ENCODE measurements at regions not wholly inside any gene's neighbourhood (a gene's known extent, or its start where the extent isn't known, plus 50 kb on each side); places are given as distances from the start of the nearest gene placed in this dataset.
A peak's percentile ranks its signal among the peaks of the same experiment; 100 is the strongest.

DNA sequence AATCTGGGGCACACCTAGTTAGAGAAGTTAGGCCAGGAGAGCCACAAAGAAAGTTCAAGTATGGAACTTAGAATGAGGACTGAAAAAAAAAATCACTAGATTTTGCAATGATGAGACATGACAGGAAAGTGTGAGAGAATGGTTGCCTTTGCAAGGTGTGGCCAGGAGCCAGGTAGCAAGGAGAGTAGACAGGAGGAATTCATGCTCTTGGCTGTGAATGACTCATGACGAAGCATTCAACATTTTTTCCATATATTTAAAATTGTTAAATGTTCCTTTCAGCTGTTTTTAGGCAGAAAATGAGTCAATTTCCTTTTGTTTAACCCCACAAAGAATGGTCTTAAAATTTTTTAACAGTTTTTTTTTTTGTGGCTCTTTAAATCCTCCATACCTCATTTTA is 636.9 kb downstream of the PLCL1 start:
- DNase-seq (peak; percentile 14), ATAC-seq (no peak)
- Histone ChIP-seq H3K9me3 (ENCODE audit: low read length) (no peaks in the 10 kb centered on the region), H3K79me2 (ENCODE audit: low read length) (no peaks in the 10 kb centered on the region), H3K27ac (ENCODE audit: low read length) (no peak overlapping the region), H3K36me3 (ENCODE audit: low read depth, low read length) (no peaks in the 10 kb centered on the region), H3K9me2 (replicated peaks; ENCODE audit: low read length) (no peaks in the 10 kb centered on the region), H3F3A (ENCODE audit: low read length, unreplicated experiment) (no peaks in the 10 kb centered on the region), H3K4me3 (ENCODE audit: low read length) (no peak overlapping the region), H3K4me1 (ENCODE audit: insufficient read depth, low read length) (no peaks in the 10 kb centered on the region), H2AFZ (ENCODE audit: low read length) (no peak overlapping the region), H4K20me1 (ENCODE audit: low read length) (no peaks in the 10 kb centered on the region), H3K9ac (ENCODE audit: low read length) (no peak overlapping the region), H3K4me2 (ENCODE audit: low read length) (no peak overlapping the region), H3K27me3 (ENCODE audit: low read length) (no peaks in the 10 kb centered on the region)
- ChIA-PET CTCF (no interaction called here), POLR2A (ENCODE audit: unreplicated experiment) (no interaction called here)
- intact Hi-C loops (cut with micrococcal nuclease) = no loop called here
- TF ChIP-seq EZH2phosphoT487 (IDR thresholded peaks at IDR 0.05; ENCODE audit: borderline replicate concordance, low read length) (no peak), EZH2 (IDR thresholded peaks at IDR 0.05; ENCODE audit: low read length, unreplicated experiment) (no peak)
- TF ChIP-seq, protein P1, sequence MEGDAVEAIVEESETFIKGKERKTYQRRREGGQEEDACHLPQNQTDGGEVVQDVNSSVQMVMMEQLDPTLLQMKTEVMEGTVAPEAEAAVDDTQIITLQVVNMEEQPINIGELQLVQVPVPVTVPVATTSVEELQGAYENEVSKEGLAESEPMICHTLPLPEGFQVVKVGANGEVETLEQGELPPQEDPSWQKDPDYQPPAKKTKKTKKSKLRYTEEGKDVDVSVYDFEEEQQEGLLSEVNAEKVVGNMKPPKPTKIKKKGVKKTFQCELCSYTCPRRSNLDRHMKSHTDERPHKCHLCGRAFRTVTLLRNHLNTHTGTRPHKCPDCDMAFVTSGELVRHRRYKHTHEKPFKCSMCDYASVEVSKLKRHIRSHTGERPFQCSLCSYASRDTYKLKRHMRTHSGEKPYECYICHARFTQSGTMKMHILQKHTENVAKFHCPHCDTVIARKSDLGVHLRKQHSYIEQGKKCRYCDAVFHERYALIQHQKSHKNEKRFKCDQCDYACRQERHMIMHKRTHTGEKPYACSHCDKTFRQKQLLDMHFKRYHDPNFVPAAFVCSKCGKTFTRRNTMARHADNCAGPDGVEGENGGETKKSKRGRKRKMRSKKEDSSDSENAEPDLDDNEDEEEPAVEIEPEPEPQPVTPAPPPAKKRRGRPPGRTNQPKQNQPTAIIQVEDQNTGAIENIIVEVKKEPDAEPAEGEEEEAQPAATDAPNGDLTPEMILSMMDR (conservative IDR thresholded peaks at IDR 0.05; ENCODE audit: low read depth, low read length) = no peak
- no TSS peak for BruUV-seq (replicated peaks)

DNA sequence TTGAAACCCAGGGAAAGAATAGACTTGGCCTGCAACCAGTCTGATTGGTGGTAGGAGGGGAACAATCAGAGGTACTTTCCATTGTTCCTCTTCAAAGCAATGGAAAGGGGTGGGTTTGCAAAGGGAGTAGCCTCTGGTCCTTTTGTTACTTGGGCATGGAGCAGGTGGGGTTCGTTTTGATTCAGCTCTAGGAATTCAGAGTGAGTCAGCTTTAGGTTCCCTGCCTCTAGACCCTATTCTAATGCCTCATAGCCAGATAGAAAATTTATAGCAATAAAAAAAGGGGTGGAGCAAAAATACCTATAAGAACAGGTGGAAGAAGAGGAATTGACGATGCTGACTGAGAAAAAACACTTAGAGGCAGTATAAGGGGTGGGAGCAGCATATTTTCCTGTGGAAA is 636.4 kb downstream of the PLCL1 start:
- no peak overlapping the region for H3K4me2 ChIP-seq (ENCODE audit: low read length)
- H3F3A ChIP-seq (ENCODE audit: low read length, unreplicated experiment) = no peaks in the 10 kb centered on the region
- no peaks in the 10 kb centered on the region for H3K9me3 ChIP-seq (ENCODE audit: low read length)
- no peak for ATAC-seq
- TF ChIP-seq, protein P1 (conservative IDR thresholded peaks at IDR 0.05; ENCODE audit: low read depth, low read length) = no peak
- H3K27me3 ChIP-seq (ENCODE audit: low read length) = no peaks in the 10 kb centered on the region
- DNase-seq = no peak
- intact Hi-C loops (cut with micrococcal nuclease) = no loop called here
- H3K9me2 ChIP-seq (replicated peaks; ENCODE audit: low read length) = no peaks in the 10 kb centered on the region
- ChIA-PET CTCF (no interaction called here), POLR2A (ENCODE audit: unreplicated experiment) (no interaction called here)
- no peaks in the 10 kb centered on the region for H3K79me2 ChIP-seq (ENCODE audit: low read length)
- no peak overlapping the region for H3K9ac ChIP-seq (ENCODE audit: low read length)
- H3K4me1 ChIP-seq (ENCODE audit: insufficient read depth, low read length) = no peaks in the 10 kb centered on the region
- no peak overlapping the region for H3K4me3 ChIP-seq (ENCODE audit: low read length)
- H3K36me3 ChIP-seq (ENCODE audit: low read depth, low read length) = no peaks in the 10 kb centered on the region
- H3K27ac ChIP-seq (ENCODE audit: low read length) = no peak overlapping the region
- no peaks in the 10 kb centered on the region for H4K20me1 ChIP-seq (ENCODE audit: low read length)
- no peak overlapping the region for H2AFZ ChIP-seq (ENCODE audit: low read length)
- BruUV-seq (replicated peaks) = no TSS peak

- H3K27me3 ChIP-seq (ENCODE audit: low read length) = no peaks in the 10 kb centered on the region
- no peak for ATAC-seq
- TF ChIP-seq EZH2phosphoT487 (IDR thresholded peaks at IDR 0.05; ENCODE audit: borderline replicate concordance, low read length) (no peak), EZH2 (IDR thresholded peaks at IDR 0.05; ENCODE audit: low read length, unreplicated experiment) (no peak)
- TF ChIP-seq, protein P1 (conservative IDR thresholded peaks at IDR 0.05; ENCODE audit: low read depth, low read length) = no peak
- intact Hi-C loops (cut with micrococcal nuclease) = no loop called here
- no peak overlapping the region for H3K4me2 ChIP-seq (ENCODE audit: low read length)
- DNase-seq = no peak
- no peaks in the 10 kb centered on the region for H4K20me1 ChIP-seq (ENCODE audit: low read length)
- BruUV-seq (replicated peaks) = no TSS peak
- H3K4me1 ChIP-seq (ENCODE audit: insufficient read depth, low read length) = no peaks in the 10 kb centered on the region
- no peaks in the 10 kb centered on the region for H3F3A ChIP-seq (ENCODE audit: low read length, unreplicated experiment)
- ChIA-PET CTCF (no interaction called here), POLR2A (ENCODE audit: unreplicated experiment) (no interaction called here)
- H2AFZ ChIP-seq (ENCODE audit: low read length) = no peak overlapping the region
- no peaks in the 10 kb centered on the region for H3K36me3 ChIP-seq (ENCODE audit: low read depth, low read length)
- no peaks in the 10 kb centered on the region for H3K79me2 ChIP-seq (ENCODE audit: low read length)
- no peak overlapping the region for H3K4me3 ChIP-seq (ENCODE audit: low read length)
- H3K27ac ChIP-seq (ENCODE audit: low read length) = no peak overlapping the region
- H3K9me3 ChIP-seq (ENCODE audit: low read length) = no peaks in the 10 kb centered on the region
- no peak overlapping the region for H3K9ac ChIP-seq (ENCODE audit: low read length)
- H3K9me2 ChIP-seq (replicated peaks; ENCODE audit: low read length) = no peaks in the 10 kb centered on the region
Observed at GRCh38 chr2:198438331-198438730, 633.9 kb downstream of the PLCL1 start.

Data from PC-3 (cell line).